ENCODE measurements at regions not wholly inside any gene's neighbourhood (a gene's known extent, or its start where the extent isn't known, plus 50 kb on each side); places are given as distances from the start of the nearest gene placed in this dataset.
"Not testable (repeated sequence)": the region's sequence is repeated elsewhere in the genome, so short reads cannot be mapped to it uniquely, and the experiment has no call there.

GRCh38 chr7:119908948-119909347 is 364.0 kb upstream of the KCND2 start:
- DNase-seq = no peak

DNA sequence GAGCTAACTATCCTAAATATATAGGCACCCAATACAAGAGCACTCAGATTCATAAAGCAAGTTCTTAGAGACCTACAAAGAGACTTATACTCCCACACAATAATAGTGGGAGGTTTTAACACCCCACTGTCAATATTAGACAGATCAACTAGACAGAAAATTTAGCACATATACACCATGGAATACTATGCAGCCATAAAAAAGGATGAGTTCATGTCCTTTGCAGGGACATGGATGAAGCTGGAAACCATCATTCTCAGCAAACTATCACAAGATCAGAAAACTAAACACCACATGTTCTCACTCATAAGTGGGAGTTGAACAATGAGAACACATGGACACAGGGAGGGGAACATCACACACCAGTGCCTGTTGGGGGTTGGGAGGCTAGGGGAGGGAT is 358.9 kb upstream of the KCND2 start:
- DNase-seq = not testable (repeated sequence)

GRCh38 chr7:119916501-119916900 is 356.5 kb upstream of the KCND2 start:
- DNase-seq = no peak

DNA sequence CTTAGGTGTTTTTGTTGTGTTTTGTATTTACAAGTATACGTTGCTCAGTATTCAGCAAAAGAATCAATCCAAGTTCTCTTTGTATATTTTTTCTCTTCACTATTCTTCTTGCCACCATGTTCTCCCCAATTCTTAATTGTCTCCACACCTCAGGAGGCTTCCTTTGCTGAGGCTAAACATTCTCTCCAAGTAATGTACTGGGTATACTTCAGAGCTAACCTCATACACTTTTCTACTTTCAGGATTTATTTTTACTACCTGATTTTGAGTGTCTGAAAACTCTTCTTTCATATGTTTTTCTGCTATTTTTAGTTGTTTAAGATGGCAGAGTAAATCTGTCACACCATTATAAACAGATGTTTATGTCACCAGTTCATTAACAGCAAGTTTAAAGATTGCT is 354.8 kb upstream of the KCND2 start:
- no peak for DNase-seq

DNA sequence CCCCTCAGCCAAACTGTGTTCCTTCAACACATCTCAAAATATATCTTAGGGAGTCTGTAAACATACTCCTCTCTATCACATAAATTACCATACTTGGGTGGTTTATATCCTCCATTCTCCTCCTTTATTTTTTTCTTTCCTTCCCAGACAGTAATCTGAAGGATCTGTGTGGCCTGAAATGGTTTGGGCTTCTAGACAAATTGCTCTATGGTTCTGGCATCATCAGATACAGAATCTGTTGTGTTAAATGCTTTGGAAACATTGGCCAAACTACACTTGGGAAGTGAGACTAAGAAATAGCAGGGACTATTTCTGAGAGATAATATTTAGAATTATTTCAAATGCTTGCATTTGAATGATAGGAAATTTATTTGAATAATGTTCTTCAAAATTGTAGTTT is 353.0 kb upstream of the KCND2 start:
- no peak for DNase-seq

GRCh38 chr7:119925581-119926289 is 347.2 kb upstream of the KCND2 start:
- DNase-seq = no peak

- no peak for DNase-seq
These were observed 343.1 kb upstream of the KCND2 start for GRCh38 chr7:119929891-119930290.

- no peak for DNase-seq
These were observed 341.6 kb upstream of the KCND2 start for GRCh38 chr7:119931230-119931824.

GRCh38 chr7:119935418-119936025 is 337.5 kb upstream of the KCND2 start:
- DNase-seq = no peak

DNA sequence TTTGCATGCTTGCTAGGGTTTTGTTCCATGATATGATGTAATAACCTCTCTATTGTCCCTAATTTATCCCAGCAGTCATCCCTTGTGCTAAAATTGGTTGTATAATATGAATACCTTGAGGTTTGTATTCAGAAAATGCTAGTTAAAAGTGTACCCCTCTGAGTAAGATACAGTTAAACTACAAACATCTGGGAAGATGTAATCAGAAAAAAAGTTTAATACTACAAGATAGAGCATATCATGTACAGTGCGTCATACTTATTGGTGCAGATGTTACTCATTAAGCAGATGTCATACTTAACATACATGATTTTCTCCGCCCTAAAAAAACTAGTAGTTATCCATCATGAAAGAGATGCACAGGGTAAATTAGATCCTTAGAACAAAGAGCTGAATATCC is 336.1 kb upstream of the KCND2 start:
- DNase-seq = no peak

- DNase-seq = no peak
These were observed 335.2 kb upstream of the KCND2 start for GRCh38 chr7:119937745-119938144.

- DNase-seq = no peak
These were observed 328.9 kb upstream of the KCND2 start for GRCh38 chr7:119943942-119944600.

GRCh38 chr7:119944601-119944972 is 328.4 kb upstream of the KCND2 start:
- DNase-seq = no peak

DNA sequence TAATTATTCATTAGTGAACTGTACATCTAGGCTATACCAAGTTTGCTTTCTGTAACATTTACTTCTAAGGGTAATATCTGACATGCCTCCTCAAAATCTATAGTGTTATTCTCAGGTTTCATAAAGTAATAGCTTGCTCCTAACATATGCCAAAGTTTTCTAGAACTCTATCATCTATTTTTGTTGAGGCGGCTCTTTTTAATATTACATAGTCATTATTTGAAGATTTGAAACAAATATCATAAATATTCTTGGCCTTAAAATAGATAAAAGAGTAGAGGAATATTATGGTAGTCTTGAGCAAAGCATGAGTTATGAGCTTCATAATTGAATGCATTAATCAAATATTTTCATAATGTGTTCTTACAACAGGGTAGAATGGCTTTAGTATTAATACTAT is 327.2 kb upstream of the KCND2 start:
- no peak for DNase-seq

GRCh38 chr7:119949053-119949452 is 323.9 kb upstream of the KCND2 start:
- no peak for DNase-seq

DNA sequence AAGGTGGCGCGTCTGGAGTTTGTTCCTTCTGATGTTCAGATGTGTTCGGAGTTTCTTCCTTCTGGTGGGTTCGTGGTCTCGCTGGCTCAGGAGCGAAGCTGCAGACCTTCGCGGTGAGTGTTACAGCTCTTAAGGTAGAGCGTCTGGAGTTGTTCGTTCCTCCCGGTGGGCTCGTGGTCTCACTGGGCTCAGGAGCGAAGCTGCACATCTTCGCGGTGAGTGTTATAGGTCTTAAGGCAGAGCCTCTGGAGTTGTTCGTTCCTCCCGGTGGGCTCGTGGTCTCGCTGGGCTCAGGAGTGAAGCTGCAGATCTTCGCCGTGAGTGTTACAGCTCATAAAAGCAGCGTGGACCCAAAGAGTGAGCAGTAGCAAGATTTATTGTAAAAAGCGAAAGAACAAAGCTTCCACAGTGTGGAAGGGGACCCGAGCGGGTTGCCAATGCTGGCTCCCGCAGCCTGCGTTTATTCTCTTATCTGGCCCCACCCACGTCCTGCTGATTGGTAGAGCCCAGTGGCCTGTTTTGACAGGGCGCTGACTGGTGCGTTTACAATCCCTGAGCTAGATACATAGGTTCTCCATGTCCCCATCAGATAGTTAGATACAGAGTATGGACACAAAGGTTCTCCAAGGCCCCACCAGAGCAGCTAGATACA is 322.5 kb upstream of the KCND2 start:
- not testable (repeated sequence) for DNase-seq

- DNase-seq = not testable (repeated sequence)
These were observed 321.4 kb upstream of the KCND2 start for GRCh38 chr7:119951614-119952013.

DNA sequence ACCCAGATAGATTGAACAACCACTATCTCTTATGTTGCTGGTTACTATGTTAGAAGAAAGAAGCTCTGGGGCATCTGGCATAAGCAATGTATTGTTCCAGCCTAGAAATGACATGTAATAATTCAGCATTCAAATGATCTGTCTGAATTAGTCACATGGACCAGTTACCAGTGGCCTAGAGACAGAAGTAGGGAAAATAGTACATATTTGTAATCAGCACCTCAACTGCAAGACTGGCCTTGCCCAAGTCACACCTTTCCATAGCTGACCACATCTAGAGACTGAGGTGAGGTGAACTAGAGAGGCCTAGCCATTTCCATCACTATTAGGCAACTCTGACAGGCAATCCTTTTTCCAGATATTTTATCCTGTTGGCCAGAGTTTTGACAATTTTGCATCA is 315.6 kb upstream of the KCND2 start:
- DNase-seq = no peak

GRCh38 chr7:119959811-119960210 is 313.2 kb upstream of the KCND2 start:
- DNase-seq = no peak

- no peak for DNase-seq
These were observed 309.3 kb upstream of the KCND2 start for GRCh38 chr7:119963654-119964053.

GRCh38 chr7:119964065-119964464 is 308.9 kb upstream of the KCND2 start:
- DNase-seq = no peak

- DNase-seq = no peak
These were observed 308.0 kb upstream of the KCND2 start for GRCh38 chr7:119964788-119965542.

- DNase-seq = no peak
These were observed 305.8 kb upstream of the KCND2 start for GRCh38 chr7:119967221-119967620.
